Kidney (tissue), 13 donors: ENCODE measurements at regions not wholly inside any gene's neighbourhood (a gene's known extent, or its start where the extent isn't known, plus 50 kb on each side); places are given as distances from the start of the nearest gene placed in this dataset.

ENCODE experiments used
- DNase-seq, 5 donors: peaks; one replicate each; pipeline ENCODE4 v3.0.0-alpha.2; 2013 to 2020
- FAIRE-seq: peaks from 2 replicates; lab custom pipeline; 2012; peaks lifted over from hg19 to GRCh38; lab: Jason Lieb, UNC
- H3K27ac ChIP-seq, 2 donors: one replicate each; pipeline ENCODE4 v1.7.0; 2013; ENCODE audit warnings: low read depth in 2 of 2, low read length in 2 of 2, inconsistent platforms in 1 of 2
- H3K27me3 ChIP-seq: one replicate; pipeline ENCODE4 v1.7.1; 2013; ENCODE audit warnings: low read length, inconsistent platforms; ENCODE audit not compliant: control insufficient read depth, insufficient read depth
- H3K36me3 ChIP-seq, 3 donors: one replicate each; pipeline versions ENCODE4 v1.7.0 to v1.7.1; 2013; ENCODE audit warnings: low read length in 3 of 3, control low read depth in 1 of 3, inconsistent platforms in 1 of 3; ENCODE audit not compliant: insufficient read depth in 3 of 3, control insufficient read depth in 2 of 3
- H3K4me1 ChIP-seq, 3 donors: one replicate each; pipeline versions ENCODE4 v1.7.0 to v1.7.1; 2013; ENCODE audit warnings: low read length in 3 of 3, inconsistent platforms in 1 of 3, low read depth in 1 of 3; ENCODE audit not compliant: control insufficient read depth in 2 of 3, insufficient read depth in 2 of 3
- H3K4me3 ChIP-seq, 3 donors: one replicate each; pipeline versions ENCODE4 v1.7.0 to v1.8.1; 2013; ENCODE audit warnings: low read length in 3 of 3, control low read depth in 1 of 3, inconsistent platforms in 1 of 3
- H3K9ac ChIP-seq, 3 donors: one replicate each; pipeline versions ENCODE4 v1.7.0 to v1.7.1; 2013; ENCODE audit warnings: low read length in 3 of 3, control low read depth in 1 of 3, inconsistent platforms in 1 of 3
- H3K9me3 ChIP-seq, 3 donors: one replicate each; pipeline versions ENCODE4 v1.7.0 to v1.7.1; 2013; ENCODE audit warnings: low read length in 3 of 3, control low read depth in 1 of 3, inconsistent platforms in 1 of 3; ENCODE audit not compliant: control insufficient read depth in 2 of 3, insufficient read depth in 1 of 3
- CTCF ChIP-seq: IDR thresholded peaks from 3 replicates; pipeline ENCODE4 v1.5.1; 2012; ENCODE audit warnings: mild to moderate bottlenecking, moderate library complexity, borderline replicate concordance; ENCODE audit not compliant: insufficient read depth; ENCODE audit errors: extremely low read depth
- intact Hi-C: fragments of 100-400 bp; cut with DNase I; formaldehyde crosslinking; loops from one replicate; pipeline ENCODE4 v1.11.1; 2022
- donor health status: control.
- donor health status: control.
- donor health status: control.
- donor health status: control.
- donor health status: control.
- donor health status: DM: yes; HTN: yes; CAD: no.
- donor health status: Normal renal cell carcinoma (clear cell type).

GRCh38 chr3:73719413-73719851 is 94.7 kb upstream of the PDZRN3 start:
- intact Hi-C loops, result no loop called here
- FAIRE-seq (no peak), DNase-seq (peak in 1 of 5 donors; percentile 53)
- Histone ChIP-seq H3K27me3 (no peaks in the 10 kb centered on the region), H3K9me3 (no peaks in the 10 kb centered on the region), H3K4me3 (no peak overlapping the region), H3K36me3 (no peaks in the 10 kb centered on the region), H3K4me1 (no peaks in the 10 kb centered on the region), H3K9ac (no peak overlapping the region), H3K27ac (peak overlapping the region; percentile 11 to 28)
- TF ChIP-seq CTCF, result no peak

GRCh38 chr3:73718326-73719110 is 93.8 kb upstream of the PDZRN3 start:
- no peak for FAIRE-seq

GRCh38 chr3:73716418-73716817 is 91.7 kb upstream of the PDZRN3 start:
- intact Hi-C loops, result no loop called here
- no peak for TF ChIP-seq CTCF
- no peaks in the 10 kb centered on the region for H3K9me3 ChIP-seq
- H3K27me3 ChIP-seq, result no peaks in the 10 kb centered on the region
- FAIRE-seq, result no peak
- H3K4me3 ChIP-seq, result no peak overlapping the region
- DNase-seq, result no peak
- H3K27ac ChIP-seq, result no peak overlapping the region
- H3K4me1 ChIP-seq, result no peaks in the 10 kb centered on the region
- H3K36me3 ChIP-seq, result no peaks in the 10 kb centered on the region
- no peak overlapping the region for H3K9ac ChIP-seq

More at GRCh38 chr3:73718326-73719110, 93.8 kb upstream of the PDZRN3 start:
- Histone ChIP-seq H3K4me1 (no peaks in the 10 kb centered on the region), H3K36me3 (no peaks in the 10 kb centered on the region), H3K27me3 (no peaks in the 10 kb centered on the region), H3K9me3 (no peaks in the 10 kb centered on the region), H3K27ac (no peak overlapping the region), H3K9ac (no peak overlapping the region), H3K4me3 (no peak overlapping the region)
- peak in 2 of 5 donors; percentile 37 to 41 for DNase-seq
- intact Hi-C loops, result no loop called here
- no peak for TF ChIP-seq CTCF
